GM18498 (cell line): ENCODE measurements at regions not wholly inside any gene's neighbourhood (a gene's known extent, or its start where the extent isn't known, plus 50 kb on each side); places are given as distances from the start of the nearest gene placed in this dataset.
A peak's percentile ranks its signal among the peaks of the same experiment; 100 is the strongest.
"Not testable (repeated sequence)": the region's sequence is repeated elsewhere in the genome, so short reads cannot be mapped to it uniquely, and the experiment has no call there.

ENCODE experiments used
- ATAC-seq: cut with Tn5 transposase; IDR thresholded peaks from one replicate; pipeline ENCODE4 v1.9.1; 2021; ENCODE audit warnings: mild to moderate bottlenecking, moderate library complexity; ENCODE audit not compliant: unreplicated experiment

DNA sequence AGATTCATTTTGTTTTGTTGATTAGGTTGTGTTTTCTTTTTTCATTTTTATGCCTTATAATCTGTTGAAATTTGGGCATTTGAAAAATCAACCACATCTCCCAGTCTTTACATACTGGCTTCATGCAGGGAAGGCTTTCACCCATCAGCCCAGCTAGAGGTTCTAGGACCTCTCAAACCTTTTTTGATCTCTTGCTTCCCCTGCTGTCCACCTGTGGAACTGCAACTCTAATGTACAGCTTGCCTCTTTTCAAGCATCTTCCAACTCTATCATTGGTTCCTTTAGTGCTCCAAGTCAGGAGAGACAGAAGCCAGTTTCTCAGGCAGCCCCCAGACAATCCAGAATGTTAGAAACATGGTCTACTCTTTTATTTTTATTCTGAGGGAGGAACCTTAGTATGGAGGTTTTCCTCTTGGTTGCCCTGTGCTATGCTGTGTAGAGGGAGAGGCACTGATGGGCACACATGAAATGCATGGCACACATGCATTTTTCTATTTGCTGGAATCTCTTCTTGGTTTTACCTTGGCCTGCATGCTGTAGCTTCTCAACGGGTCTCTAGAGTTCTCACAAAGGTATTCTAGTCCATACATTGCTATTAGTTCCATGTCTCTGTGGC is 107.2 kb upstream of the L3MBTL4 start:
- peak; percentile 69 for ATAC-seq

- ATAC-seq, result no peak
Measured at GRCh38 chr18:6525604-6526003, 110.9 kb upstream of the L3MBTL4 start.

DNA sequence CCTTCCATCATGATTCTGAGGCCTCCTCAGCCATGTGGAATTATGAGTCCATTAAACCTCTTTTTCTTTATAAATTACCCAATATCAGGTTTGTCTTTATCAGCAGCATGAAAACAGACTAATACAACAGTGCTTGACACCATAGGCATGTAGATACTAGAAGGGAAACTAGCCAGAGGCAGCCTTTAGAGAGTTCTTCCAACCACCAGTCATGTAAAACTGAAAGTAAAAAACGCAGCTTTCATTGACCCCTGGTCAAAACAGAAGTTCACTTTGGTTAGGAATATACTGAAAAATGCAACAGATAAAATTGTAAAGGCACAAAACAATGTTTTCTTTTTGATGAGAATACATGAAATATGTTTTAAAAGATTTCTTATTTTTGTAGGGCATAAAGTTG is 122.8 kb upstream of the L3MBTL4 start:
- peak; percentile 95 for ATAC-seq

- ATAC-seq, result not testable (repeated sequence)
Measured at GRCh38 chr18:6541131-6541679, 126.5 kb upstream of the L3MBTL4 start.

GRCh38 chr18:6542296-6542695 is 127.6 kb upstream of the L3MBTL4 start:
- ATAC-seq, result no peak

DNA sequence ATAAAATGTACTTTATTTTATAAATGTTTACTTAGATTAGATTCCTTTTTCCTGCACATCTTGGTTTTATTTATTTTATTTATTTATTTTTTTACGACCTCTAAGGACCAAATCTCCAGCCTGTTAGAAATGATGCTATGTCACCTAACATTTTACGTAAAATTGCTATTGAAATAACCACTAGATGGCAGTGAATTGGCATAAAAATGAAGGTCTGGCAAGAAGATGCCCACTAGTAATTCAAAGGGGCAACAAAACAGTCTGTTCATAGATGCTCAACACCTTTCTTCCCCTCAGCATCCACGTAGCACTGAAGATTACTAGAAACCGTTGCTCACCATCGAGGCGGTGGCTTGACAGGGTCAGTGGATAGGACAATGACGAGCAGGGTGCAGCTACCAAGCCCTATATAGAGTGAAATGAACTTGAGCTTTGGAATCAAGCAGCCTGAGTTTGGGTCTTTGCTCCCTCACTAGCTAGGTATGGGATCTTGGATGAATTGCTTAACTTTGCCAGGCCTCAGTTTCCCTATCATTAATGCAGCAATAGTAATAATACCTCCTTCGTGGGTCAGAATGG is 128.7 kb upstream of the L3MBTL4 start:
- no peak for ATAC-seq

DNA sequence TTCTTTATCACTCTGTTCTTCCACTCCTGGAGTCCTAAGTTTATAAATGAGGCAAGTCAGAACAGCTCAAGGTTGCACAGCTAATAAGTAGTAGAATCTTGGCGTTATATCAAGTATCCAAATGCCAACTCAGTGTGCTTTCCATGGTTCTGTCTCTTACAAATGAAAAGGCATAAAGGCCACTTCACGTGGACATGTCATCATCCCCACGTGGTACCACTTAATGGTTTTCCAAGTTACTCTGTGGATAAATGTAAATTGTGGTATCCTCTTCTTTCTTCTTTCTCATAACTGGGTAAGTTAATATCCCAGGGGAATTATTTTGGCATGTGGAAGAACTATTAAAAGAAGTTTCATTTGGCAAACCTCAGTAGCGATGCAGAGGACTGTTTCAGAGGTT is 131.5 kb upstream of the L3MBTL4 start:
- ATAC-seq, result no peak

GRCh38 chr18:6547476-6547875 is 132.8 kb upstream of the L3MBTL4 start:
- ATAC-seq, result no peak

GRCh38 chr18:6553234-6553900 is 138.7 kb upstream of the L3MBTL4 start:
- no peak for ATAC-seq

DNA sequence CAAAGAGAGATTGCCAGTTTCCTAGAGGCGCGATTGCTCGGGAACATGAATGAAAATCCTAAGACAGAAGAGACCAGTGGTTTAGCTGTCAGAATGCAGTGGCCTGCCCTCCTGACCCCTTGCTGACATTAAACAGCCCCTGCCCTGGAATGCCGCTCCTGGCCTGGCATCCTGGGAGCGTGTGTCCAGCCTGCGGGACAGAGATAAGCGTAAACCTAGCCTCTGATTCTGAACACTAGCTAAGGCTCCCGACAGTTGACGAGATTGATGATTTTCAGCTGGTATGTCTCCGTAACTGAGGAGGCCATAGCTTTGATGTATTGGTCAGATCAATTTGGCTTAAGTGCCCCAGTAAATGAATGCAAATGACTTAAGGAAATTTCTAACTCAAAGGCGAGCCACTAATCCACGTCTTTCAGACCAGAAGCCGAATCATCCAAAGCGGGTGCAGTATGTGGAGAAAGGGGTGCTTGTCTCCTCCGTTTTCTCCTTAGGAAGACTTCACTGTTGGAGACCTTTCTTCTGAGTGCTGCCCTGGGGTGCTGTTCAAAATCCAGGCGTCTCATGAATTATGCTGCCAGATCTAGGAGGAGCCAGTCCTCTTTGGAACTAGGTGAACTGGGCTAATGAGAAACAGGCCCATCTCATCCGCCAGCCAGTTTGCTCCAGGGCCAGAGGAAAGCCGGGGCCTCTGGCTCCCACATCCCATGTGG is 142.5 kb upstream of the L3MBTL4 start:
- ATAC-seq, result no peak

DNA sequence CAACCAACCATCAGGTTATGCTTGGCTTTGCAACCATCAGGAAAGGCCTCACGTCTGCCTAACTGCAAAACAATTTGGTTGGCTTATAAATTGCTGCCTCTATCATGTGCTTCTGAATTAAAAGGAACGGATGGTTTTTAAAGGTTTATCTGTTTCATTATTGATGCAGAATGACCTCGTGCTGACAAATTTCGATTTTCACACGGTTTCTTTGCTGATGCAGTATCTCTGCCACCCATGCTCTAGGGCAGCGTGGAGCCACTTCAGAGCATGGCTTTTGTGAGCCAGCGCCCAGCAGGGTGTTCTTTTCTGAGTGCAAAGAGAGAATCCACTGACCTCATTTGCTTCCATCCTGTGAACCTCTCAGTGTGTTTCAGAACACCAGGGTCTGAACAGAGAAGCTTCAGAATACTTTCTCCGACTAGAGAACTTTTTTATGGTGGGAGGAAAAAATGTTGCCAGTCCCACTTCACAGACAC is 143.1 kb upstream of the L3MBTL4 start:
- ATAC-seq, result no peak

DNA sequence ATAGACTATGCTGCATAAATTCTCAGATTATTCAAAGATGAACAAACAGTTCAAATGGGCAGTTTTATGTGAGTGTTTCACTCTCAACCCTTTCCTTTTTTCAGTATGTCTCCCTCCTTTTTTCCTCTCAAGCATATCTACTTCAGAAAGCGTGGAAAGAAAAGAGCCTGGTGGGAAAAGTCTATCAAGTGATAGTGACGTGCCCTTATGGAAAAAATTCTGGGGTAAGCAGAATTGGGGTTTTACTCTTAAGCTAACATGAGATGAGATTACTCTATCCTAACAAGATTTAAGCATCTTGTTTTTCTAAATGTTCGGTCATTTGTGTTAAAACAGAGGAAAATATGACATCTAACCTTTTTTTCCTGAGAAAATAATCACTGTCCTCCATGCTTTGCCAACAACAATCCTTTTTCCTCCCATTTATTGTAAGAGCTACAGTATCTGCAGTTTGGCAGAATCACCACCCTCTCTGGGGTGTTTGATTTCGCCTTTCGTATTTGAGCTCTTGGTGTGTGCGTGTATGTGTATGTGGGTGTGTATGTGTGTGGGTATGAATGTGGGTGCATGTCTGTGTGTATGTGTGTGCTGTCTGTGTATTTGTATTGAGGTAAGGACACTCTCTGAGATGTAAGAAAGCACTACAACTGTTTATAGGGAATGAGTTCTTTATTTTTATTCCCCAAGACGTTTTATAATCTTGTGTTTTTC is 143.9 kb upstream of the L3MBTL4 start:
- no peak for ATAC-seq

GRCh38 chr18:6559296-6559695 is 144.6 kb upstream of the L3MBTL4 start:
- no peak for ATAC-seq

- no peak for ATAC-seq
Measured at GRCh38 chr18:6561016-6561415, 146.3 kb upstream of the L3MBTL4 start.

DNA sequence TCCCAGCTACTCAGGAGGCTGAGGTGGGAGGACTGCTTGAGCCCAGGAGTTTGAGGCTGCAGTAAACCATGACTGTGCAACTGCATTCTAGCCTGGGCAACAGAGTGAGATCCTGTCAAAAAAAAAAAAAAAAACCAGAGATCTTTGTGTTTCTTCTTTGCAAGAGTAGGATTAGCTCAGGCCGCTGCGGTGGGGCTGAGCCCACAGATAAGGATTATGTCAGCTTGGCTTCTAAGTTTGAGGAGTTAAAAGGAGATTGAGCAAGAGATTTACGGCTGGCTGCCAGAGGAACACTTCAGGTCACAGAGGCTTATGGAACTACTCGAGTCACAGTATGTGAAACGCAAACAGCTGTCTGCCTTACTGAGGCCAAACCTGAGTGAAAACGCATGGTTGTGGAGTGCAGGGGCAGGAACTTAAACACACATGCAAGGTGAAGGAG is 146.7 kb upstream of the L3MBTL4 start:
- ATAC-seq, result no peak

DNA sequence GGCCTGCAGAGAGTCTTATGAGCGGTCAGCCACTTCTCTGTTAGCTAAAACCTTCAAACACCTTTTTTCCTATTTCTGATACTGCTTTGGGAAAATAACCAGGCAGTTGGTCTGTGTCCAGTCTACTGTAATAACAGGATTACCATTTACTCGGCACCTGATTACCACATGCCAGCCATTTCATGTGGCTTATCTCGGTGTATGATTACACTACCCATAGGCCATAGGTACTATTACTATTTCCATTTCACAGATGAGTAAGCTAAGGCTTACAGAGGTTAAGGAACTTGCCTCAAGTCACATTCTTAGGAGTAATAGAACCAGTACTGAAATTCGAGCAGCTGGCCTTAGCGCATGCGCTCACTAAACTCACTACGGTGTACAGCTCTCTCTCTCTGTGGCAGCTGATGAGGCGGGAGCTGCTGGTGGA is 147.2 kb upstream of the L3MBTL4 start:
- ATAC-seq, result no peak

DNA sequence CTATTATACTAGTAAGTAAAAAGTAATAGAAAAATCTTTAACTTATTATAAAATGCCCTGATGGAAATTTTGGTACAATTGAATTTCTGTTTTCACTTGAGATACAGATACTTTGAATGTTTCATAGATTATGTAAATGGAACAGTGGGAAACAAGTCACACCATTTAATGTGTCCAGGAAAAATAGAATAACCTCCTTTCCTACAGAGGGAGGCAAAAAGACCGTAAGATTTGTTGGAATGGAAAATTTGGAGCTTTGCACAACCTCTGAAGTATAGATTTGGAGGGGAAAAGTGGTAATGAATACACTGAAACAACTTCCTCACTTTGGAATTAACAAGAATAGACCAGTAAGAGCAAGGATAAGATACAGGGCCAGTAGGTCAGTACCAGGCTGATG is 149.2 kb upstream of the L3MBTL4 start:
- no peak for ATAC-seq

- no peak for ATAC-seq
Measured at GRCh38 chr18:6564950-6565814, 150.5 kb upstream of the L3MBTL4 start.

DNA sequence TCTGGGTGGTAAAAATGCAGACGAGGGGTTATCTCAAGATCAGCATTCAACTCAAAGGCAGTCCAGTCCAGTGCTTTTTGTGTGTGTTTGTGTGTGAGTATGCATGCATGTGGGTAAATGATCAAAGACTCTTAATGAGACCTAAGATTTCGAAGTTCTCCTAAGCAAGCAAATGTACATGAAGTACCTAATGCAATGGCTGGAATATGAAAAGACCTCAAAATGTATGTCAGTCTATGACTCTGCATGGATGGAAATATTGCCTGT is 151.0 kb upstream of the L3MBTL4 start:
- no peak for ATAC-seq

GRCh38 chr18:6566338-6566911 is 151.7 kb upstream of the L3MBTL4 start:
- ATAC-seq, result no peak
